WERI-Rb-1 (cell line): ENCODE measurements at regions not wholly inside any gene's neighbourhood (a gene's known extent, or its start where the extent isn't known, plus 50 kb on each side); places are given as distances from the start of the nearest gene placed in this dataset.
A peak's percentile ranks its signal among the peaks of the same experiment; 100 is the strongest.

Experiments used
- DNase-seq: peaks from one replicate; pipeline ENCODE4 v3.0.0-alpha.2; 2020
- H3K27ac ChIP-seq: fragments of 250-450 bp; sonication (Bioruptor Pico); 2 replicates; pipeline ENCODE4 v1.5.1; 2020; ENCODE audit warnings: mild to moderate bottlenecking, moderate library complexity
- H3K27me3 ChIP-seq: fragments of 250-450 bp; sonication (Bioruptor Pico); 2 replicates; pipeline ENCODE4 v1.5.1; 2021; ENCODE audit warnings: mild to moderate bottlenecking, low read depth, moderate library complexity; ENCODE audit not compliant: insufficient read depth, severe bottlenecking
- H3K36me3 ChIP-seq: fragments of 250-450 bp; sonication (Bioruptor Pico); 2 replicates; pipeline ENCODE4 v1.5.1; 2020; ENCODE audit warnings: mild to moderate bottlenecking, moderate library complexity
- H3K4me3 ChIP-seq: 2 replicates; pipeline ENCODE4 v1.5.1; 2011; ENCODE audit warnings: low read depth, mild to moderate bottlenecking, control low read depth, low read length
- H3K9me3 ChIP-seq: fragments of 250-450 bp; sonication (Bioruptor Pico); 2 replicates; pipeline ENCODE4 v1.5.1; 2021; ENCODE audit warnings: mild to moderate bottlenecking, moderate library complexity; ENCODE audit not compliant: severe bottlenecking
- TF ChIP-seq, protein P1 (sequence below): IDR thresholded peaks from 2 replicates; pipeline ENCODE4 v1.5.1; 2011; ENCODE audit warnings: low read depth, mild to moderate bottlenecking, control low read depth, inconsistent platforms, low read length

DNA sequence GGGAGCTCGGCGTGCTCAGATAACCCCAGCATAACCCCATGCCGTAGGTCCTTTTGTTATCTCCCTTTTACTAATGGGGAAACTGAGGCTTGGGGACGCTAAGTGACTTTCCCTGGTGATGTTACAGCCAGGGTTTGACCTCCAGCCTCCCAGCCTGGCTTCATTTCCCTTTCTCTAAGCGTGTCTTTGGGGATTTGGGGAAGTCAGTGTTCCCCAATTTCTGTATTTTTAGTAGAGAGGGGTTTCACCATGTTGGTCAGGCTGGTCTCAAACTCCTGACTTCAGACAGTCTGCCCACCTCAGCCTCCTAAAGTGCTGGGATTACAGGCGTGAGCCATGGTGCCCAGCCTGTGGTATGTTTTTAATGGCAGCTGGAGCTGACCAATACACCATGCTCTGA lies 85.4 kb downstream of the PHETA1 start:
- Histone ChIP-seq H3K4me3 (no peak overlapping the region), H3K27me3 (no peaks in the 10 kb centered on the region), H3K27ac (no peak overlapping the region), H3K36me3 (no peaks in the 10 kb centered on the region), H3K9me3 (no peaks in the 10 kb centered on the region)
- no peak for DNase-seq
- TF ChIP-seq, protein P1, sequence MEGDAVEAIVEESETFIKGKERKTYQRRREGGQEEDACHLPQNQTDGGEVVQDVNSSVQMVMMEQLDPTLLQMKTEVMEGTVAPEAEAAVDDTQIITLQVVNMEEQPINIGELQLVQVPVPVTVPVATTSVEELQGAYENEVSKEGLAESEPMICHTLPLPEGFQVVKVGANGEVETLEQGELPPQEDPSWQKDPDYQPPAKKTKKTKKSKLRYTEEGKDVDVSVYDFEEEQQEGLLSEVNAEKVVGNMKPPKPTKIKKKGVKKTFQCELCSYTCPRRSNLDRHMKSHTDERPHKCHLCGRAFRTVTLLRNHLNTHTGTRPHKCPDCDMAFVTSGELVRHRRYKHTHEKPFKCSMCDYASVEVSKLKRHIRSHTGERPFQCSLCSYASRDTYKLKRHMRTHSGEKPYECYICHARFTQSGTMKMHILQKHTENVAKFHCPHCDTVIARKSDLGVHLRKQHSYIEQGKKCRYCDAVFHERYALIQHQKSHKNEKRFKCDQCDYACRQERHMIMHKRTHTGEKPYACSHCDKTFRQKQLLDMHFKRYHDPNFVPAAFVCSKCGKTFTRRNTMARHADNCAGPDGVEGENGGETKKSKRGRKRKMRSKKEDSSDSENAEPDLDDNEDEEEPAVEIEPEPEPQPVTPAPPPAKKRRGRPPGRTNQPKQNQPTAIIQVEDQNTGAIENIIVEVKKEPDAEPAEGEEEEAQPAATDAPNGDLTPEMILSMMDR, result no peak

DNA sequence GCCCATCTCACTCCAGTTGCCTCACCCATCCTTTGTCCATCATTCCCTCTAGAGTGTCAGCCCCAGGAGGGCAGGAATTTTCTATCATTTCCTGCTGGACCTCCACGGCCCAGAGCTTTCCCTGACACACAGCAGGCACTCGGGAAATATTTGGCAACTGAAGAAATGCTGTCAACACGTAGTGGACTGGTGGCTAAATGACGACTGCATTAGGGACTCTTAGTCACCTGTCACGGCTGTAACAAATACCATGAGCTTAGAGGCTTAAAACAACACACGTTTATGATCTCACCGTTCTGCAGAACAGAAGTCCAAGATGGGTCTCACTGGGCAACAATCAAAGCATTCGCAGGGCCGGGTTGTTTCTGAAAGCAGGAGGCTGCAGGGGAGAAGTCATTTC lies 91.3 kb downstream of the PHETA1 start:
- TF ChIP-seq, protein P1, result no peak
- Histone ChIP-seq H3K27ac (no peak overlapping the region), H3K36me3 (no peaks in the 10 kb centered on the region), H3K4me3 (no peak overlapping the region), H3K9me3 (no peaks in the 10 kb centered on the region), H3K27me3 (no peaks in the 10 kb centered on the region)
- no peak for DNase-seq

DNA sequence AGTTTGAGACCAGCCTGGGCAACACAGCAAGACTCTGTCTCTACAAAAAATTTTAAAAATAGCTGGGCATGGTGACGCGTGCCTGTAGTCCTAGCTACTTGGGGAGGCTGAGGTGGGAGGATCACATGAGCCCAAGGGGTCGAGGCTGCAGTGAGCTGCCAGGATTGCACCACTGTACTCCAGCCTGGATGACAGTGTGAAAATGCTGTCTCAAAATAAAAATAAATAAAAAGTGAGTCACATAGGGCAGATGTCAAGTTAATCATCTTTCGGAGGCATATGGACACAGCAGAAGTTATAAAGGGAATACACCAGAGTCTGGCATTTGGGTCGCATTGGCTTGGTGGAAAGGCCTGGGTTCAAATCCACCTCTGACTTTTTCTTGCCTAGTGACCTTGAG lies 92.7 kb downstream of the PHETA1 start:
- H3K27me3 ChIP-seq, result no peaks in the 10 kb centered on the region
- no peaks in the 10 kb centered on the region for H3K36me3 ChIP-seq
- H3K4me3 ChIP-seq, result no peak overlapping the region
- TF ChIP-seq, protein P1, result no peak
- DNase-seq, result no peak
- H3K9me3 ChIP-seq, result no peaks in the 10 kb centered on the region
- H3K27ac ChIP-seq, result no peak overlapping the region

DNA sequence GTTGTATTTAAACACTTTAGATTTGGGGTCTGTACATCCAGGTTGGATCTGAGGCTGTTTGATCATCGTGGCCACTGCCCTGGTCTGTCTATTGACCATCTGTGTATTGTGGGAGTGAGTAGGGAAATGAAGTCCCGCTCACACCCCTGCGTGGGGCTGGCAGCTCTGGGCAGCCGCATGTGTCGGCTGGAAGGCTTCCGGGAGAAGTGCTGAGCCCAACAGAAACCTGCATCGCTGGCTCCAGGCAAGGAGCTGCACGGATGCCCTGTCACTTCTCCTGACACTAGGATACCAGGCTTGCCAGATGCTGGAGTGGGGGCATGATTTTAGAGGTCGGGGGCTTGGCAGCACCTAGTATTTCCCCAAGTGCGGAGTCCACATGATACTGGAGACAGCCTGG lies 93.6 kb downstream of the PHETA1 start:
- TF ChIP-seq, protein P1, result no peak
- Histone ChIP-seq H3K27me3 (no peaks in the 10 kb centered on the region), H3K27ac (no peak overlapping the region), H3K9me3 (no peaks in the 10 kb centered on the region), H3K4me3 (no peak overlapping the region), H3K36me3 (no peaks in the 10 kb centered on the region)
- DNase-seq, result no peak

DNA sequence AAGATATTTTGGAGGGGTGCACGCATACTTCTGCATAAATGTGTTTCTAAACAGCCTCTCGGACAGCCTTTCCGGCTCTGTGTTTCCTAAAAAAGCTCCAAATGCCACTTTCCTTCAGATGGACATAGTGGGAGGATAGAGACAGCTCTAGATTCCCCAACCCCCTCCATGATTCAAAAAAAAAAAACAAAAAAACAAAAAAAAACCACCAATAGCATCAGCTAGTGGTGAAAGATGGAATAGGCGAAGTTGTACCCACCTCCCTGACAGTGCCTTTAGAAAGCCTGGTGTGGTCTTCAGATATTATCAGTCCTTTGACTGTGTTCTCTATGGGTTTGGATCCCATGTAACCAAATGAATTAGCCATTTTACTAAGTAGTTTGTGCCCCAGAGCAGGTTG lies 94.1 kb downstream of the PHETA1 start:
- H3K9me3 ChIP-seq, result no peaks in the 10 kb centered on the region
- no peak for DNase-seq

More for the DNA sequence above, 94.1 kb downstream of the PHETA1 start:
- H3K27me3 ChIP-seq, result no peaks in the 10 kb centered on the region
- TF ChIP-seq, protein P1, result peak; percentile 62
- no peak overlapping the region for H3K4me3 ChIP-seq
- no peak overlapping the region for H3K27ac ChIP-seq
- H3K36me3 ChIP-seq, result no peaks in the 10 kb centered on the region
